ENCODE measurements at regions not wholly inside any gene's neighbourhood (a gene's known extent, or its start where the extent isn't known, plus 50 kb on each side); places are given as distances from the start of the nearest gene placed in this dataset.
"Not testable (repeated sequence)": the region's sequence is repeated elsewhere in the genome, so short reads cannot be mapped to it uniquely, and the experiment has no call there.

DNA sequence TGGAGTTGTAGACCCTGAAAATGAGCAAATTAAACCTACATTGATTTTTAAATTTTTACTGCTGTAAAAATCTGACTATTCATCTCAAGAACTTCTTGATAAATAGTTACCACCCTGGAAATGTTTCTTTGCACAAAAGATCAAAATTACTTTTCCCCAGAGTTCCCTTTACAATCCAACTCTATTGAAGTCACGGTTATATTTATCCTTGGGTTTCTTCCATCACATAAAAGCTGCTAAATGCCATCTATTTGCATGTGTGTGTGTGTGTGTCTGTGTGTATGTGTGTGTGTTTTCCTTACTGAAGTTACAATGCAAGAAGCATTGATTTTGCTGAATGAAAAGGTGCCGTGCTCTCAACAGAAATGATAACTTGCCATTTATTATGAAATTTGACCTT, 1273.0 kb downstream of the ROBO2 start:
- no peak for DNase-seq

DNA sequence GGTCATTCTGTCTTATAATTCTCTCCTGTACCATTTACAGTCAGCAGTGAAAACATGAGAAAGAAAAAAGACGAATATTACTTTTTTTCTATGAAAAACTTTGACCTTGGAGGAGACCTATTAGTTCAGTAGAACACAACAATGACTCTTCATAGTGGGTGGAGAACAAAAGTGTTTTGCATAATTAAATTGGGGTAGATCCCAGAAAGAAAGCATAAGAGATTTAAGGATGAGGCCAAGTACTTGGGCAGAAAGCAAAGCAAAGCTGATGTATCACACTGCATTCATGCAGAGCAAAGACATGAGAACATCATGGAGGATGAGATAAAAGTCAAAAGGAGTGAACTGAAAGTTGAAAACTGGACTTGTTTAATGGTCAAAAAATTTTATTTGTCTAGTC, 1273.4 kb downstream of the ROBO2 start:
- DNase-seq = no peak

GRCh38 chr3:78314327-78314726, 1274.4 kb downstream of the ROBO2 start:
- DNase-seq = no peak

GRCh38 chr3:78317774-78318173, 1277.9 kb downstream of the ROBO2 start:
- no peak for DNase-seq

GRCh38 chr3:78322780-78323179, 1282.9 kb downstream of the ROBO2 start:
- DNase-seq = no peak

- DNase-seq = no peak
Observed at GRCh38 chr3:78337801-78338211, 1297.9 kb downstream of the ROBO2 start.

DNA sequence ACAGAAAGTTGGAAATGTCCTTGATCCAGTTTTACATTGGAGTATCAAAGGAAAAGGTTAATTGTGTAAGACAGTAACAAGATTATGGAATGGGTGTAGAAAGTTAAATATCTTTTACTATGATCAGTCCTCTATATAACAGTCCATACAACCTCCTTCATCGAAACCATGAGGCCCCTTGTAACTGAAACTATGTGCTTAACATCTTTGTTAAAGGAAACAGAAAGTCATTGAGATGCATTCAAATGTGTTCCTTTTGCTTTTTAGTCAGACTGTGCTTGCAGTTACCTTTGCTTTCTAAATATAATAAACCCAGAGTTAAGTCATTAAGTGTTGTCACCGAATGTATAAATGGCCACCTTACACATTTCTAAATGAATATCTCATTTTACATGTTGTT, 1298.5 kb downstream of the ROBO2 start:
- no peak for DNase-seq

DNA sequence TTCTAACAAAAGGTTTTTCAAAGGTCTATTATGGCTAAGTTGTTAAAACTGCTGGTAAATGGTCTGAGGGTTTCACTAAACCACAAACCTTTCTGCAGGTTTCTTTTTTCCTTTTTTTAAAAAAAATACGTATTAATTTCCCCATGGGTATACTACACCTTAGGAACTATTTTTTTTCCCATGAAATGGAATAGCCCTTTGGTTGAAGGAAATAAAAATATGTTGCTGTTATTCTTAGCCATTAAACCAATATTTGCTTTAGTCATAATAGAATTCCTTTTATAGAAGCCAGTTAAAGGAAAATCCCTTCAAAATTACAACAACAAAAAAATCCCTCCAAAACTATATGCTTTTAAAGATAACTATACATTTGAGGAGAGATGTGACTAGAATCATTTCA, 1303.3 kb downstream of the ROBO2 start:
- no peak for DNase-seq

GRCh38 chr3:78344267-78344666, 1304.4 kb downstream of the ROBO2 start:
- not testable (repeated sequence) for DNase-seq

DNA sequence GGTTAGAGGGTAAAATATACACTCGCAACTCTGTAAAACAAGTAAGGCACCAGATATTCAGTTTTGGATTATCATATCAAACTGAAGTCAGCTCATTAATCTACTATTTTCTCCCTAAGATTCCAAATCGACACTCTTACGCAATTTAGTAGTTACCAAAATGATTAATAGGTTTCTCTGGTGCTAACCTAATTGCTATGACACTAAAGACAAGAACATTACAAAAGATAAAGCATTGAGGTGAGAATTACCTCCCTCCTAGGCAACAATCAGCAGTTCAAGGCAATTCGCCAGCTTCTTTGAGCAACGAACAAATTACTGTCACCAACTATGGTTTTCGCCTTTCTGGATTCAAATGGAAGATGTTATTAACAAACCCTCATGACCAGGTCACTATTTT, 1305.0 kb downstream of the ROBO2 start:
- no peak for DNase-seq

- DNase-seq = no peak
Observed at GRCh38 chr3:78347176-78347575, 1307.3 kb downstream of the ROBO2 start.

- DNase-seq = no peak
Observed at GRCh38 chr3:78348664-78349063, 1308.8 kb downstream of the ROBO2 start.

DNA sequence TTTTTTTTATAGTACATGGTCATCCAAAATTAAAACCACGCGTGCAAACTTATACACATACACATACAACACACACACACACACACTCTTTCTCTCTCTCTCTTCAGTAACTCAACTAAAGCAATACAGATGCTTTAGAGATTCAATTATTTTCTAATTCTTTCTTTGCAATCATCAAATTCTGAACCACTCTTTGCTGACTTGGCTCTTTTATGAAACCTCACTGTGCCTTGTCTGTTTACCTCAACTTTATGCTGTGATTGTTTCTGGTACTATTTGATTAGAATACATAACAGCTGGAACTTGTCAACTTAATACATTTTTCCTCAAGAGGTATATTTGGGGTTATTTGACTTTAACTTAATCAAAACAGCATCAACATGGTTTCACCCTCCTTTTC, 1309.7 kb downstream of the ROBO2 start:
- DNase-seq = no peak

DNA sequence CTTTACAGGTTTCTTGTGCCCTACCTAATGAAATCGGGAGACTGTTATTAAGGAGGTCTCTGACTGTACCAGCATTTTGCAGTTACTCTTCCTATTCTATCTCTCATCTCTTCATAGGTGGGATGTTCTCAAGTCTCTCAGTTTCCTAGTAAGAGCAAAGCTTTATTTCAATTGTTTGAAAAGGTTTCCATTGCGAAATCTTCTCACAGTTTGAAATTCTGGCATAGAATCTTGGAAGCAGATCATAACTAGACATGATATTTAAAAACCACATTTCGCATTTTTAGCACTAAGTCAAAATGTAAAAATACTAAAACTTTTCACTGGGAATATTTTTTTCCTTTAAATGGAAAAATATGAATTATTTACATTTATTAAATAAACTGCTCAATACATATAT, 1311.4 kb downstream of the ROBO2 start:
- no peak for DNase-seq

GRCh38 chr3:78353231-78353630, 1313.3 kb downstream of the ROBO2 start:
- no peak for DNase-seq

DNA sequence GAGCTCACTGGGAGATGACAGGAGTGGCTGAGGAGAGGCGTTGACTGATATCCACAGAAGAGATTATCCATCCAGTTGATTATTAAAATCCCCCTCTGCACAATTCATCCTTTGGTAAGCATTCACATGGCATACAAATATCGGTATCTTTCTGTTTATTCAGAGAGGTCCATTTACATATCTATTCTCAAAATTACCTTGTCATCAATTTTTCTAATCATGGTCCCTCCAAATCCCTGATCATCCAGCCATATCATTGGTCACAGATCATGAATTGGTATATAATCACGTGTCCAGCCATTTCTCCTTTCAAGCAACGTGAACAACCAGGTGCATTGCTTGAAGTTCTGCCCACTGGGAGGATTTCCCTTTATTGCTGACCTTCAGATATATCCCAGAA, 1321.0 kb downstream of the ROBO2 start:
- DNase-seq = no peak

- DNase-seq = no peak
Observed at GRCh38 chr3:78368636-78369345, 1328.9 kb downstream of the ROBO2 start.

DNA sequence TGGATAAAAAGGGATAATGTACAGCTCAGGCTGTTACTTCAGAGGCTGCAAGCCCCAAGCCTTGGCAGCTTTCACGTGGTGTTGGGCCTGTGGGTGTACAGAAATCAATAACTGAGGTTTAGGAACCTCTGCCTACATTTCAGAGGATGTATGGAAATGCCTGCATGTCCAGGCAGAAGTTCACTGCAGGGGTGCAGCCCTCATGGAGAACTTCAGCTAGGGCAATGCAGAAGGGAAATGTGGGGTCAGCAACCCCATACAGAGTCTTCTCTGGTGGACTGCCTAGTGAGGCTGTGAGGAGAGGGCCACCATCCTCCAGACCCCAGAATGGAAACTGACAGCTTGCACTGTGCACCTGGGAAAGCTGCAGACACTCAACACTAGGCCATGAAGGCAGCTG, 1350.3 kb downstream of the ROBO2 start:
- DNase-seq = no peak

- no peak for DNase-seq
Observed at GRCh38 chr3:78398401-78398800, 1358.5 kb downstream of the ROBO2 start.

GRCh38 chr3:78402720-78403119, 1362.8 kb downstream of the ROBO2 start:
- no peak for DNase-seq

DNA sequence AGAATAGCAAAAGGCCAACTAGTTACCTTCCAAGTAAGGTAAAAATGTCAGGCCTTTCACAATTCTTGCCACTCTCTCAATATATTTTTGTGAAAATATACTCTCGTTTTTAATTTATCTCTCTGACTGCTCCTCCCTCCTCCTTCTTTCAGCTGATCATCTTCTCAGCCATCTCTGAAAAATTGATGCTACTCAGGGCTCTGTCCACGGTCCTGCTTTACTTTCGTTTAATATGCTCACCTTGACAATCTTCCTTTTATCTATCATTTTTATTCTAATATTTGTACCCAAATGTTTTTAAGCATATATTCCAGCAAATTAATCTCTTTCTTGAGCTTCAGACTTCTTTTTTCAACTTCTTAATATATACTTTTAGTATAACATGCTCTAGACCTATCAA, 1362.1 kb downstream of the ROBO1 start:
- no peak for DNase-seq

DNA sequence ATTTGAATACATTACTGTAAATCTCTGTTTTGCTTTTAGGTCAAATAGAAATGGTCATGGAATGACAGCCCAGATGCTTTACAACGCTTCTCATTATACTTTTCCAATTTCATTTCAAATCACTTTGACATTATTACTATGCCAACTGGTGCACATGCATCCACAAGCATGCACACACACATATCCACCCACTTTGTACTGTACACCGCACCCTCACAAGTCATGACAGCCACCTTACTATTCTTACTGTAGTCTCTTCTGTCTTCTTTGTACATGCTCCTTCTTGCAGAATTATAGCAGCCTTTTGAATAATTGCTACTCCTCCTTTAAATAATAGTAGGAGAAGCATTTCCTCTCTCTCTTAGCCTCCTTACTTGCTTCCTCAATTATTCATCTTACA, 1361.4 kb downstream of the ROBO1 start:
- DNase-seq = no peak

GRCh38 chr3:78410077-78410476, 1357.7 kb downstream of the ROBO1 start:
- DNase-seq = no peak

GRCh38 chr3:78414261-78414660, 1353.5 kb downstream of the ROBO1 start:
- no peak for DNase-seq

All from amygdala (tissue), 56 donors.